Caki2 (cell line): ENCODE measurements at regions not wholly inside any gene's neighbourhood (a gene's known extent, or its start where the extent isn't known, plus 50 kb on each side); places are given as distances from the start of the nearest gene placed in this dataset.

ENCODE experiments used
- DNase-seq: peaks from one replicate; pipeline ENCODE4 v3.0.0-alpha.2; 2015; ENCODE audit warnings: low read depth
- in situ Hi-C: cut with HindIII; loops from 2 replicates; pipeline ENCODE4 v1.10.0; 2016; ENCODE audit warnings: low sequenced_read_pairs, low pct_unique_long_range_greater_than_20kb, mixed read lengths

DNA sequence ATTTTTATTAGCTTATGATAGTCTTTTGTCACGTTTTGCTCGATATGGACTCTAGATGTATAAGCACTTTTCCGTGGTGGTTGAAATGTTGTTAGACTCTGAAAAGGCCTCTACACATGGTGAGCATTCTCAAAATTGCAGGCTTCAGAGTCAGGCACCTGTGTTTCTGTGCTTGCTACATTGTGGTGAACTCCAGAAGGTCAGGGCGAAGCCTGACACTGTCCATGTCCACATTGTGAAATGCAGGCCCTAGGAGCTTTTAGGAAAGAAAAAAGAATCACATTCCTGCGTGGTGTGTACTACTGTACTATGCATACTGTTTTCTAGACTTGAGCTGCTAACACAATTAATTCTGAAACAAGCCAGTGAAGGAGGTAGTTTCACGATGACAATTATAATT is 86.3 kb downstream of the HS3ST1 start:
- DNase-seq, result no peak
- in situ Hi-C loops, result no loop called here

DNA sequence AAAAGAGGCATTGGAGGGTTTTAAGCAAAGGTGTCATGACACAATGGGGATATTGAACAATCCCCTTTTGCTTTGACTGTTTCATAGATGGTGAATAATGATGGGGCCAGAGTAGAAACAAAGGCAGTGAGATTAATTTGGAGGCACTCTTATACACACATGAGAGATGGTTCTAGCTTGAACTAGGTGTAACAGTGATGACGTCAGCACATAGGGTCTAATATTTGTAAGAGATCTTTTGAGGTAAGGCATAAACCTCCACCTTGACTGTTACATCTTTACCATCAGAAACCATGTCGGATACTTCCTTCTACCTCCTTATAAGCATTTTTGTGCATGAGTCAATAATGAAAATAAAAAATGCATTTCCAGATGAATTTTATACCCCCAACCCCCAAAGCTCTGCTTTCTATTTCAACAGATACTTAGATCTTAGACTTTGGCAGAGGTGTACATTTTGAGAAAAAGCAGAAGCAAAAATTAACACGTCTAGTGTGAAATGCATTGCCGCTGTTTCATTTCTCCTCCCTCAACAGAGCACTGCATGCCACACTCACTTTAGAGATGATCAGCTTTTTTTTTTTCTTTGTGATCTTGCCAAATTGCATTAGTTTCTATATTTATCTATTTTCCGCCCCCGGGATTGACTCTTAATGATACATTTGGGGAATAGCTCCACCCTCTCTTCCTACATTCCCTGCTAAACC is 87.2 kb downstream of the HS3ST1 start:
- DNase-seq, result no peak
- in situ Hi-C loops, result no loop called here

DNA sequence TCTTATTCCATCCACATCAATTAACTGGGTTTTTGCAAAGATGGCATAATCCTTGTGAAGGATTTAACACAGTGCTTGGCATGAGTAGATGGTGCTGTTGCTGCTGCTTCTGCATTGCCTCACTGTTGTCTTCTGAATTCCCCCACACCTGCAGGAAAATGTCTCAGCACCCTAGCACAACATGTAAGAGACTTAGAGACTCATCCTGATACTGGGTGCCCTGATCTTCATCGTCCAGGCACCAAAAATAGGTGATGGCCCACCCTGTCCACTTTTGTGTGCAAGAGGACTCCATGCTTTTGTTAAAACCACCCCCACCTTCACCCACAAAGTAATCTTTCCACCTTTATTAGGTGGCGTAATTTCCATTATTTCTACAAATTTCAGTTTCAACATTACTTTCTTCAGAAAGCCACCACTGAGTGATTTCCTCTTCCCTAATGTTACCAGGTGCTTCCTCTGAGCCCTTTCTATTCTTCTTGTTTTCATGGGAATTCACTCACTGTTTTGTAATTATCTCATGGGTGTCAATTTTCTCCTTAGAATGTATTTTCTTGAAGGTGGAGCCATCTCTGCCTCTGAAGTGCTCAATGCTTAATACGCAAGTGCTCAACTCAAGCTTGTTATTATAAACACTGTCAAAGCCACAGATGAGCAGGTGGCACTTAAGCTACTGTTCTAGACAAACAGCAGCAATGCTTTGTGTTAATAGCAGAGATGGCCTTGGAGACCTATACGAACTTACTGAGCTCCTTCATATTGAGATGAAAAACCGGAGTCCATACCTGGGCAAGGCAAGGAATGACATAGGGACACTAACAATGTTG is 89.5 kb downstream of the HS3ST1 start:
- no peak for DNase-seq
- in situ Hi-C loops, result no loop called here

DNA sequence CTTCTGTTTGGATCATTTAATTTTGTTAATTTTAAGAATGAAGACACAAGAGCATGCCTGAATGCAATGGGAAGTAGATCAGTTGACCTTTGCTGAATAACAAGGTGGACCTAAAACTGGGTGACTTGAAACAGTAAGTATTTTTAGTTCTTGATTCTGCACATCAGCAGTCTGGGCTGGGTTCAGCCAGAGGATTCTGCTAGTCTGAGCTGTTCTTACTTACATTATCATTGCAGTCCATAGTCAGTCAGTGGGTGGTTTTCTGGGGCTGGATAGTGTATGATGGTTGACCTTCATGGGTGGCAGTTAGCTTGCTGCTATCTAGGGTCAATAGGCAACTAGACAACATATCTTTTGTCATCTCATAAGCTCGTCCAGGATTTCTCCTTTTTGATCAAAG is 91.4 kb downstream of the HS3ST1 start:
- in situ Hi-C loops, result no loop called here
- DNase-seq, result no peak

DNA sequence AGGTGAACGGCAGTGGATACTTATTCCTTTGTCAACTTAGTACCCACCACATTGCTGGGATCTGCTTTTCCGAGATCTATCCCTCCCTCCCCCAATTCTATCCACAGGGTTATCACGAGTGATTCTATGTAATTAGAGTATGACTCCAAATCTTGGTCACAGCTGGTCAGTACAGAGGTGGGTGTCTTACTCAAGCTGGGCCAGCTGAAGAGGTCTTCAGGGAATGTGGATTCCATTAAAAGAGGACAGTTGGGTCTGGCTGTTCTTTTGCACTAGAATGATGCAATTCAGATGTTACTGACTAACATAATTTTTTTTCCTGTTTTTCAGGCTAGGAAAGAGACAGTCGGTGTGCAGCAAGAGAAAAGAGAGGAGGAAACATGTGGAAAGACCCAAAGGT is 92.3 kb downstream of the HS3ST1 start:
- in situ Hi-C loops, result no loop called here
- no peak for DNase-seq

DNA sequence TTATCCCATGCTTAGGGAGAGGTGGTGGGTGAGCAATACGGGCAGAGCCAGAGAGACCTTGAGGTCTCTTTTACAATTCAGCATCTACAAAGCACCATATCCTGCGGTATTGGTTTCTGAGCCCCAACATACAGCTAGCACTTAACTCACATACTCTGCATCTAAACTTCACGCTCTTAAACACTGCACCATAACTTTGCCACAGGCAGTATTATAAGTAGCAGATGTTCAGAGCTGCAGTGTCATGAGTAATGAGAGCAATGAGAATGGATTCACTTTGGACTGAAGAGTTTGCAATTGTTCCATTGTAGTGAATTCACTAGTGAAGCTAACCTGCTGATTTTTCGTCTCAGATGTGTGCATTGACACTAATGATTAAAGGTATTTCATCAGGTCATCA is 93.8 kb downstream of the HS3ST1 start:
- DNase-seq, result no peak
- in situ Hi-C loops, result no loop called here

DNA sequence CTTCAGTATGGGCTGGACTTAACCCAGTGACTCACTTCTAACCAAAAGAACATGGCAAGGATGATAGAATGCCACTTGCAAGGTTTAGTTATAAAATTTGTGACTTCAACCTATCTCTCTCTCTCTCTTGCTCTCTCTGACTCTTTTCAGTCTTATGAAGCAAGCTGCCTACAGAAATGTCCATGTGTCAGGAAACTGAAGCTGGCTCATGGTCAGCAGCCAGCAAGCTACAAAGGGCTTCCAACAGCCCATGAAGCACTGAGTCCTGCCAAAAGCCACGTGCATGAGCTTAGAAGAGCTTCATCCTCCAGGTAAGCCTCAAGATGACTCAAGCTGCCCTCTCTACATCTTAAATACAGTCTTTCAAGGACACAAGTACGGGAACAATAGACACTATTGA is 100.3 kb downstream of the HS3ST1 start:
- in situ Hi-C loops, result no loop called here
- DNase-seq, result no peak

DNA sequence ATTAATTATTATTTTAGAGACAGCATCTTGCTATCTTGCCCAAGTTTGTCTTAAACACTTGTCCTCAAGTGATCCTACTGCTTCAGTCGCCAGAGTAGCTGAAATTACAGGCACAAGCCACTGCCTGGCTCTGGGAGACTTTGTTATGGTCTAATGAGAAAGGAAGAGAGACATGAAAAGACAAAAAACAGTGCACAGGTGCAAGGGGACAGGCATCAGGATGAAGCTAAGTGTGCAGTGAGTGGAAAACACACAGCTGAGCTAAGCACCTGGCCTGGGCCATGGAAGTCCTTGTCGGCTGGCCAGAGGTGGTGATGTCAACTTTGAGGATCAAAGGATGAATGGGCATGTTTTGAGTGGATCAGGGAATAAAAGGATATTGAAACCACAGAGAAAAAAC is 102.7 kb downstream of the HS3ST1 start:
- in situ Hi-C loops, result no loop called here

DNA sequence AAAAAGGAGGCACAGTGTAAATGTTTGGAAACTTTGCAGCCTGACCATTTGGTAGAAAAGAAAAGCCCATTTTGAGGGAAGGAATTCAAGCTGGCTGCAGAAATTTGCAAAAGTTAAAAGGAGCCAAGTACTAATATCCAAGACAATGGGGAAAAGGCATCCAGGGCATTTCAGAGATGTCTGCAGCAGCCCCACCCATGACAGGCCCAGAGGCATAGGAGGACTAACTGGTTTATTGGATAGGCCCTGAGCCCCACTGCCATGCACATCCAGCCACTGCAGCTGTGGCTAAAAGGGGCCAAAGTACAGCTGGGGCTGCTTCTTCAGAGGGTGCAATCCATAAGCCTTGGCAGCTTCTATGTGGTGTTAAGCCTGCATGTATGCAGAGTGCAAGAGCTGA is 104.9 kb downstream of the HS3ST1 start:
- DNase-seq, result no peak
- in situ Hi-C loops, result no loop called here

More for the DNA sequence above, 102.7 kb downstream of the HS3ST1 start:
- no peak for DNase-seq

DNA sequence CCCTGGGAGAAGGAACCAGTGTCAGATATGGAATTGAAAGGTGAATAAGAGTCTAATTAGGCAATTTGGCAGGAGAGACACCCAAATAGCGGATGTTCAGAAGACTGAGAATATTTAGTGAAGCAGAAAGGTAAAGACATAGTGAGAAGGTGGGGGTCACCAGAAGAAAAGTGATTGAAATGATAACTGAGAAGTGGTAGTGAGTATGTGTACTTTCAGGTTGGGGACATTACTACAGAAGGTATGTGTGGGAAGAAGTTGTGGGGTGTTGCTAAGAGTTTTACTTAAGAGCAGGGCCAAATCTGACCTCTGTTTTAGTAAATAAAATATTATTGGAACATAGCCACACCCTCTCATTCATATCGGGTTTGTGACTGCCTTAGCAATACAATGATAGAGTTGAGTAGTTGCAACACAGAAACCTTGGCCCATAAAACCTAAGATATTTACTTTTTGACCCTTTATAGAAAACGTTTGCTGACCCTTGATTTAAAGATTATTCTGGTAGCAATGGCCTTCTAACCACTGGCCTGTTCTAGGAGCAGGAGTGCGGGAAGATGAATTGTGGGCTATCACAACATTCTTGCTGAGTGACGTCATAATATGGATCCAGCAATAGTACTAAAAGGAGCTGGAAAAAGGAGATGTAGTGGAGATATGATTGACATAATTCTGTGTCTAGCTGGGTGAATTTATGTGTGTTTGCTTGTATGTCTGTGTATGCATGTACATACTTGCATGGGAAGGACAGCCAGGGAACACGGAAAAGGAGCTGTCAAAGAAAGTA is 115.3 kb downstream of the HS3ST1 start:
- in situ Hi-C loops, result no loop called here
- no peak for DNase-seq

DNA sequence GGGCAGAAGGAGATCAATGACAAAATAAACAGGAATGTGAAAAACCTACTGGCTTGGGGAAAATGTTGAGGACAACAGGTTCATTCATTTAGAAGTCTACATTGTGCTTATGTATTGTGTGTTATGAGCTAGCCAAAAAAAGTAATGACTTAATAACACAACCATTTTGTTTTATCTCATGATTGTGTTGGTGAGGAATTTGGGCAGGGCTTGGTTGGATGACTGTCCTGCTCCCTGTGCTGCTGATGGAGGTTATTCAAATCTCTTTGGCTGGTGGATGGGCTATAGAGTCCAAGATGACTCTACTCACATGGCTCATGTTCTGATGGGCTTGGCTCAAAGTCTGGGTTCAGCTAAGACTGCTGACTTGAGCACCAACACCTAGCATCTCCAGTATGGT is 116.3 kb downstream of the HS3ST1 start:
- in situ Hi-C loops, result no loop called here
- no peak for DNase-seq

DNA sequence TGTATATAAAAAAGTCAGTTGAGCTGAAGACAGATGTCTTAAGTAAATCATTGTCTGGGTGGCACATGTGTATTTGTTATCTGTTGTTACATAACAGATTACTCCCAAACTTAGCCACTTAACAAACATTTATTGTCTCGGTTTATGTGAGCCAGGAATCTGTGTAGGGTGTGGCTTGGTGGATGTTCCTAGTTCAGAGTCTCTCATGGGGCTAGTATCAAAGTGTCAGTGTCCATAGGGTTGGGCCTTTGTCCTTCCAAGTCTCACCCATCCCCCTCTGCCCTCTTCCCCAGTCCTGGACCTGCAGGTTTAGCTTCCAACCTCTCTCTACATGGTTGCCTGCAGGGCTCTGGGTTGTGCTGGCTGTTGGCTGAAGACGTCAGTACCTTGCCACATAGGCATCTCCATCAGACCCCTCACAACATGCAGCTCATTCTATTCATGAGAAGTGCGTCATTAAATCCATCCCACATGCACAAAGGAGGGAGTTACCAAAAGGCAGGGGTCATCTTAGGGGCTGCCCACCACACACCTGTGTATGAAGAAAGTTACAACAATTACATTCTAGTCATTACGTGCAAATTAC is 127.5 kb downstream of the HS3ST1 start:
- in situ Hi-C loops, result no loop called here
- DNase-seq, result no peak

DNA sequence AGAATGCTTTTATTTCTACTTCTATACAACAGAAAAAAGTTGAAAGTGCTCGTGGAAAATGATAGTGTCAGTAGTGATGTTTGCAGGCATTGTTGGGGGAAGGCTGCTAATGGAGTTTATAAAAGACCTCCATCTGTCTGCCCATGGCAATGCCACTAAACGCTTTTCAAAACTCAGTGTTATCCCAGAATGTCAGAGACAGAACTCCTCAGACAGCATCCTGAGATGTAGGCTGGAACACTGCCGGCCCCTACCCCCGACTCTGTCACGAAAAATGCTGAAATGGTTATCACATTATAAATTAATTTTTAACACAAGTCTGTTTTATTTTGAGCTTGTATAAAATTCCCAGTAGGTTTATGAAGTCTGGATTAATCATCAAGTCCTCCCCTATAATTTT is 128.9 kb downstream of the HS3ST1 start:
- in situ Hi-C loops, result no loop called here
- DNase-seq, result no peak

DNA sequence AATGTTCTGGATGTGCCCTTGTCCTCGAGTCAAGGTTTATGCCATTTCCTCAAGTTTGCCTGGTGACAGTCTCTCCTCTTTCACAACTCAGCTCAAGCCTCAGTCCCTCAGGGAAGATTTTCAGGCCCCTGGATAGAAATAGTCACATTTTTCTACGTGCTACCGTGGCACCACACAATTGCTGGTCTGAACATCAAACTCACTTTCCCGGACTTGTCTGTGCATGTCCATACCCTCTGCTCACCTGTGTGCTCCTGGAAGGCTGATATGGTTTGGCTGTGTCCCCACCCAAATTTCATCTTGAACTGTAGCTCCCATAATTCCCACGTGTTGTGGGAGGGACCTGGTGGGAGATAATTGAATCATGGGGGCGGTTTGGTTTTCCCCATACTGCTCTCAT is 129.7 kb downstream of the HS3ST1 start:
- in situ Hi-C loops, result no loop called here
- DNase-seq, result no peak

DNA sequence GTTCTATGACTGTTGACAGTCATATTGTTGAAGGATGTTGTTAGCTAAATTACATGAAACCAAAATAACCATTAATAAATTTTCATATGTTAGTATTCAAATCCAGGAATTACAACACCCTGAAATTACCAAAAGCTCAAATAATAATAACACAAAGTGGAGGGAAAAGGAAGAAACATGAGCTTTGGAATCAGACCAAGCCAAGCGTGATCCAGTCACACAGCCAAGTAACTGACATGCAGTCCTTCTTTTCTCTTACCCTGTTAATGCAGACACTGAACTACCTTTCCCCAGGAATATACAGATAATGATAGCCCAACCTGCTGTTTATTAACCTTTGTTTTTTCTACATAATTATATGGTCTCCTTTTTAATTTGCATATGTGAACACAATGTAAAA is 130.2 kb downstream of the HS3ST1 start:
- DNase-seq, result no peak
- in situ Hi-C loops, result no loop called here

DNA sequence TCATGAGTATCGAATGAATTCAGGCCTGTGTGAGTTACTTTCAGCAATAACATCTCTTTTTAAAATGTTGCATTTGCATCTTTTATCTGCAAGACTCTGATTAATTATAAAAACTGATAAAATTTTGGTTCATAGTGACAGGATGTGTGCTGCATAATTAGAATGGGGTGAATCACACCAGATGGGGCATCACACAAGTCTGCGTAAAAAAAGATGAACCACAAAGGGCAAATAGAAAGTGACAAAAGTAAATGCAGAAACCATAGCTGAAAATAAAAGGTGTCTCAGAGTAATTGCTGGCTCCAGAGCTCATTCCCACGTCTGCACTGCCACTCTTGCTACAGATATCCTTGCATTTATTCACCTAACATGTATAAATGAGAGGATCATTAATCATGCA is 131.1 kb downstream of the HS3ST1 start:
- DNase-seq, result no peak
- in situ Hi-C loops, result no loop called here

DNA sequence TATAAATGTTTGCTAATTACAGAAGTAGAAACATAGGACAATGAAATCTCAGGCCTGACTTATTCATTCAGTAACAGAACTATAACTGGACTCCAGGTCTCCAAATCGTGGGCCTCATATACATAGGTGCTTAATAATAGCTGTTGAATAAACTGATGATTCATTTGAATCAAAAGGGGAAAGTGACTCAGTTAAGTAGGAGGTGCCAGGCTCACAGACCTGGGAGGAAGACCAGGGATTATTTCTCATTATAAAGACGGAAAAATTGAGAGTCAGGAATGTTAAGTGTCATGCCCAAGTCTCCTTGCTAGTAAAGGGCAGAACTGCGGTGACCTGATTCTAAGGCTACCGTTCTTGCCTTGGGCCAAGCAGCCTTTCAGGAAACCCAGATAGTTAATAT is 131.5 kb downstream of the HS3ST1 start:
- peak; percentile 2 for DNase-seq
- in situ Hi-C loops, result no loop called here

DNA sequence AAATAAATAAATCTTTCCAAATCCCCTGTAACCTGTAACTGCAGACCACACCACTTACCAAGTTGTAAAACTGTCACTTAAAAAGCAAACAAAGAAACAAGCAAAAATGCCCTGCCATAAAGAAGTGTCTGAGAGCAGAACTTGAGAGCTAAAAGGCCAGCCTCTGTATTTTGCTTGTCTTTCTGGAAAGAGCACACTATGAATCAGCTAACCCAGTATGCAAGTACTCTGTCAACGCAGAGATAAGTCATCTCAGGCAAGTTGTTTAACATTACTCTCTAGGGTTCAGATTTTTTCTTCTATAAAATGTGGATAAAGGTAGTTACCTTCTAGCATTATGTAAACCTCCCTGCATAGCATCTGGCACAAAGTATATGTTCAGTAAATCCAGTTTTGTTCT is 134.8 kb downstream of the HS3ST1 start:
- in situ Hi-C loops, result no loop called here
- DNase-seq, result no peak

DNA sequence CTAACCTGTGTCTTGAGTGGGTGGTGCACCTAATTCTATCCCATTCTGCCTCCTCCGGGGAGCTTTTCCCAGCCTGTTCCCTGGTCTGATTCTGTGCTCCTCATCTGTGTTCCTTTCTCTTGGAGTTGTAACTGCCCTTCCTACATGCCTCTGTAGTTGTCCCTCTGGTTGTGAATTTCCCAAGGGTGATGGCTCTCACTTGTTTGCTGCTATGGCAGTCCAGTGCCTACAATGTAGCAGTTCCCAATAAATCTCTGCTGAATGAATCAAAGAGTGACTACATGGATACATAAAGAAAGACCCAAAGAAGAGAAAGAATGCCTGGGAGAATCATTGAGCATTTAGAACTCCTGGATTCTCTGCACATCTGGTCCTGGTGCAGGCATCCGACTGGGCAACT is 141.6 kb downstream of the HS3ST1 start:
- DNase-seq, result no peak
- in situ Hi-C loops, result no loop called here
